GM20000 (cell line): ENCODE measurements at regions not wholly inside any gene's neighbourhood (a gene's known extent, or its start where the extent isn't known, plus 50 kb on each side); places are given as distances from the start of the nearest gene placed in this dataset.

Experiments
- DNase-seq: peaks from one replicate; pipeline ENCODE4 v3.0.0; 2012; ENCODE audit warnings: low spot score
- CTCF ChIP-seq: IDR thresholded peaks from 2 replicates; pipeline ENCODE4 v1.5.1; 2012; ENCODE audit warnings: mild to moderate bottlenecking, control low read depth; ENCODE audit errors: extremely low read depth, missing control alignments

GRCh38 chr15:96551196-96551595, 220.7 kb downstream of the NR2F2 start:
- no peak for DNase-seq

GRCh38 chr15:96551722-96552121, 221.2 kb downstream of the NR2F2 start:
- no peak for TF ChIP-seq CTCF

More at GRCh38 chr15:96551196-96551595, 220.7 kb downstream of the NR2F2 start:
- TF ChIP-seq CTCF, result no peak

GRCh38 chr15:96553006-96553405, 222.5 kb downstream of the NR2F2 start:
- DNase-seq, result no peak

More at GRCh38 chr15:96551722-96552121, 221.2 kb downstream of the NR2F2 start:
- DNase-seq, result no peak

GRCh38 chr15:96553451-96553850, 223.0 kb downstream of the NR2F2 start:
- no peak for TF ChIP-seq CTCF
- DNase-seq, result no peak

More at GRCh38 chr15:96553006-96553405, 222.5 kb downstream of the NR2F2 start:
- no peak for TF ChIP-seq CTCF

- TF ChIP-seq CTCF, result no peak
- DNase-seq, result no peak
Observed at GRCh38 chr15:96553931-96554330, 223.4 kb downstream of the NR2F2 start.

- TF ChIP-seq CTCF, result no peak
- no peak for DNase-seq
Observed at GRCh38 chr15:96554541-96554940, 224.0 kb downstream of the NR2F2 start.

GRCh38 chr15:96559087-96559486, 228.6 kb downstream of the NR2F2 start:
- no peak for TF ChIP-seq CTCF
- DNase-seq, result no peak

GRCh38 chr15:96559631-96560030, 229.1 kb downstream of the NR2F2 start:
- no peak for TF ChIP-seq CTCF
- DNase-seq, result no peak
